Spleen (tissue), 11 donors: ENCODE measurements at regions not wholly inside any gene's neighbourhood (a gene's known extent, or its start where the extent isn't known, plus 50 kb on each side); places are given as distances from the start of the nearest gene placed in this dataset.

Source experiments
- DNase-seq: peaks from one replicate; pipeline ENCODE4 v3.0.0-alpha.2; 2020
- H3K27ac ChIP-seq, 8 donors: fragments of 200-600 bp; sonication (generic) in 7 of 8; 1 replicate in 4 of 8; 2 replicates in 4 of 8; pipeline versions ENCODE4 v1.5.0 to v1.8.0; 2016 to 2021; ENCODE audit warnings: inconsistent platforms in 4 of 8, mild to moderate bottlenecking in 4 of 8, moderate library complexity in 1 of 8
- H3K27me3 ChIP-seq, 7 donors: fragments of 200-600 bp; sonication (generic) in 6 of 7; replicated peaks in 1 of 7; 1 replicate in 4 of 7; 2 replicates in 3 of 7; pipeline versions ENCODE4 v1.5.0 to v1.8.0; 2016 to 2021; ENCODE audit warnings: inconsistent platforms in 3 of 7, mild to moderate bottlenecking in 1 of 7
- H3K36me3 ChIP-seq, 6 donors: fragments of 200-600 bp; sonication (generic) in 5 of 6; 1 replicate in 4 of 6; 2 replicates in 2 of 6; pipeline versions ENCODE4 v1.5.0 to v1.8.0; 2016 to 2021; ENCODE audit warnings: inconsistent platforms in 2 of 6
- H3K4me1 ChIP-seq, 6 donors: fragments of 200-600 bp; sonication (generic) in 5 of 6; 1 replicate in 3 of 6; 2 replicates in 3 of 6; pipeline versions ENCODE4 v1.5.0 to v1.8.0; 2016 to 2021; ENCODE audit warnings: inconsistent platforms in 3 of 6
- H3K4me3 ChIP-seq, 8 donors: fragments of 200-600 bp; sonication (generic) in 7 of 8; 1 replicate in 4 of 8; 2 replicates in 4 of 8; pipeline versions ENCODE4 v1.5.0 to v1.8.0; 2016 to 2021; ENCODE audit warnings: inconsistent platforms in 4 of 8, mild to moderate bottlenecking in 4 of 8, moderate library complexity in 2 of 8
- H3K9me3 ChIP-seq, 8 donors: fragments of 200-600 bp; sonication (generic) in 7 of 8; 1 replicate in 4 of 8; 2 replicates in 4 of 8; pipeline versions ENCODE4 v1.5.0 to v1.8.0; 2016 to 2021; ENCODE audit warnings: inconsistent platforms in 4 of 8
- POLR2A ChIP-seq, 3 donors: fragments of 450-650 bp; IDR thresholded peaks; one replicate each; pipeline ENCODE4 v1.5.1; 2017; ENCODE audit warnings: antibody characterized with exemption in 3 of 3, mild to moderate bottlenecking in 1 of 3
- POLR2AphosphoS5 ChIP-seq, 3 donors: sonication (generic); formaldehyde crosslinking; IDR thresholded peaks; one replicate each; pipeline ENCODE4 v1.5.1; 2017; ENCODE audit warnings: antibody characterized with exemption in 3 of 3
- WGBS, 5 donors: extraction: QIAGEN DNeasy Blood & Tissue Kit in 3 of 5; methylation state at CpG; one replicate each; pipeline versions ENCODE4 v1.1.5 to v1.1.7; 2013 to 2018; 5-methylcytosine and 5-hydroxymethylcytosine counted together
- intact Hi-C: fragments of 100-400 bp; cut with DNase I; formaldehyde crosslinking; loops from one replicate; pipeline ENCODE4 v1.15.0; 2023; ENCODE audit warnings: low total_unique reads
- TF ChIP-seq, protein P1 (sequence below), 11 experiments: fragments of 200-600 bp in 7 of 11; fragments of 450-650 bp in 4 of 11; sonication (generic) in 4 of 11; IDR thresholded peaks in 8 of 11; conservative IDR thresholded peaks in 3 of 11; 1 replicate in 7 of 11; 2 replicates in 4 of 11; pipeline versions ENCODE4 v1.4.0 to v1.8.0; 2016 to 2021; ENCODE audit warnings: antibody characterized with exemption in 11 of 11, inconsistent platforms in 4 of 11, mild to moderate bottlenecking in 1 of 11
- donor health status: healthy with polysubstance abuse.
- donor health status: DM: no; HTN: no; CAD: no; lungs with moderate emphysema.
- donor health status: DM: no; HTN: no; CAD: no.
- donor health status: Bipolar disorder and iron deficiency.
- donor health status: healthy.
- donor health status: DM: no; HTN: no; CAD: no.
- donor health status: DM: yes; HTN: yes; CAD: no.

- Histone ChIP-seq H3K27ac (no peak overlapping the region), H3K36me3 (no peaks in the 10 kb centered on the region), H3K4me3 (no peak overlapping the region), H3K27me3 (no peaks in the 10 kb centered on the region), H3K9me3 (no peaks in the 10 kb centered on the region), H3K4me1 (no peaks in the 10 kb centered on the region)
- DNase-seq: no peak
- no peak for TF ChIP-seq POLR2AphosphoS5 (IDR thresholded peaks at IDR 0.05)
- TF ChIP-seq, protein P1, sequence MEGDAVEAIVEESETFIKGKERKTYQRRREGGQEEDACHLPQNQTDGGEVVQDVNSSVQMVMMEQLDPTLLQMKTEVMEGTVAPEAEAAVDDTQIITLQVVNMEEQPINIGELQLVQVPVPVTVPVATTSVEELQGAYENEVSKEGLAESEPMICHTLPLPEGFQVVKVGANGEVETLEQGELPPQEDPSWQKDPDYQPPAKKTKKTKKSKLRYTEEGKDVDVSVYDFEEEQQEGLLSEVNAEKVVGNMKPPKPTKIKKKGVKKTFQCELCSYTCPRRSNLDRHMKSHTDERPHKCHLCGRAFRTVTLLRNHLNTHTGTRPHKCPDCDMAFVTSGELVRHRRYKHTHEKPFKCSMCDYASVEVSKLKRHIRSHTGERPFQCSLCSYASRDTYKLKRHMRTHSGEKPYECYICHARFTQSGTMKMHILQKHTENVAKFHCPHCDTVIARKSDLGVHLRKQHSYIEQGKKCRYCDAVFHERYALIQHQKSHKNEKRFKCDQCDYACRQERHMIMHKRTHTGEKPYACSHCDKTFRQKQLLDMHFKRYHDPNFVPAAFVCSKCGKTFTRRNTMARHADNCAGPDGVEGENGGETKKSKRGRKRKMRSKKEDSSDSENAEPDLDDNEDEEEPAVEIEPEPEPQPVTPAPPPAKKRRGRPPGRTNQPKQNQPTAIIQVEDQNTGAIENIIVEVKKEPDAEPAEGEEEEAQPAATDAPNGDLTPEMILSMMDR (IDR thresholded peaks at IDR 0.05 in 8 of 11, conservative IDR thresholded peaks at IDR 0.05 in 3 of 11): no peak
- TF ChIP-seq POLR2A (IDR thresholded peaks at IDR 0.05): no peak
- intact Hi-C loops: no loop called here
Observed at GRCh38 chr6:50102676-50103075, 52.9 kb upstream of the DEFB112 start.

DNA sequence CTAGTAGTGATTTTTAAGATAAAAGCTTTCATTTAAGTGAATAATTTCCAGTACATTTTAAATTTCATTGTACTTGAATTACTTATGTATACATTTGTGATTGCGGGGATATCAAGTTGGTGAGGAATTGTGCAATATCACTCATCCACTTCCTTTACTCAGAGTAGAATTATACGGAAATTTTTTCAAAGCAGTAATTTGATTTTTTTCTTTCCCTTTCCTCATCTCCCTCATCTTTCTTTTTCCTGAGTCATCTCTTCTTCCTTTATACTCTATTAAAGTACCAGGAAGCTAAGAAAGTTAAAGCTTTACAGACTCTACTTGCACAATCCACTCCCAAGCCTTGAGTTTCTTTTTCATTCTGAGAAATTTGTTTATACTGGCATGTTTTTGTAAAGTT lies 60.9 kb upstream of the DEFB112 start:
- H3K27ac ChIP-seq: no peak overlapping the region
- no peak for DNase-seq
- H3K36me3 ChIP-seq: no peaks in the 10 kb centered on the region
- TF ChIP-seq POLR2AphosphoS5 (IDR thresholded peaks at IDR 0.05) (no peak), POLR2A (IDR thresholded peaks at IDR 0.05) (no peak)
- TF ChIP-seq, protein P1 (IDR thresholded peaks at IDR 0.05 in 8 of 11, conservative IDR thresholded peaks at IDR 0.05 in 3 of 11): no peak
- intact Hi-C loops: no loop called here
- WGBS, 5 donors: 75 to 89% (median 84%) methylated on average over 2 of the region's 2 CpGs
- no peak overlapping the region for H3K4me3 ChIP-seq
- H3K4me1 ChIP-seq: no peaks in the 10 kb centered on the region
- H3K27me3 ChIP-seq: no peaks in the 10 kb centered on the region
- no peaks in the 10 kb centered on the region for H3K9me3 ChIP-seq

DNA sequence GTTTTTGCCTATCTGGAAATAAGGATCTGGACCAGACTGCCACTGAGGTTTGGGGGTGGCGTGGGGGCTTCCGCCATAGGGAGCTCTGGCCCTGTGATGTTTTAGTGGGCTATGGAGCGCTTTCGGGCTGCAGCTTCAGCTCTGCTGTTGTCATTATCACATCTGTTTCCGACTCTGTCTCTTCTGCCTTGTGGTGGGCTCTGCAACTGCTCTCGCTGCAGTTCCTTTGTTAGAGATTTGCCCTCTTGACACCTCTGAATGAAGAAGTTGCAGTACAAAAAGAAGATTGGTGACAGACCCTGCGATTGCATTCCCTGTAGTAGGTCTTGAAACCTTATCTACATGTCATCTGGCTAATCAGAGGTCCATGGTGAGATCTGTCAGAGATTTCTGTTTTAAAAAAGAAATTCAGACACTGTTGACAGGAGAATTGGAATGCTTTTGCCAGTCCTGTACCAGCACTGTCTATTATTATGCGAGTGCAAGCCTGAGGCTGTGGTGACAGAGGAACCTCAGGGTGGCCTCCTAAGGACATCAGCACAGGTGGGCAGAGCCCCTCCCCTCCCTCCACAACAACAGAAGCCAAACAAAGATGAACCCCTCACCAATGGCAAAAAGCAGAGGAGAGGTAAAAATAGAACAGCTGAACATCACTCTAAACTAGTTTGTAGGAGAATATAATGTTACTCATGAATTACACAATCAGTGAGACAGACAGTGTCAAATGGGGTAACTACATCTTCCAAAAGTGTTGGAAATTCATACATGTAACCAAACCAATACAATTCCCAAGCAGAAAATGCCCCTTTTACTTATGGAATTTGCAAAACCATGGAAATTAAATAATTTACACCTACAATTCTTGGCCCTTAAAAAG lies 63.5 kb upstream of the DEFB112 start:
- no peaks in the 10 kb centered on the region for H3K9me3 ChIP-seq
- TF ChIP-seq POLR2AphosphoS5 (IDR thresholded peaks at IDR 0.05) (no peak), POLR2A (IDR thresholded peaks at IDR 0.05) (no peak)
- TF ChIP-seq, protein P1 (IDR thresholded peaks at IDR 0.05 in 8 of 11, conservative IDR thresholded peaks at IDR 0.05 in 3 of 11): no peak
- H3K36me3 ChIP-seq: no peaks in the 10 kb centered on the region
- intact Hi-C loops: no loop called here
- no peaks in the 10 kb centered on the region for H3K4me1 ChIP-seq
- no peak for DNase-seq
- no peak overlapping the region for H3K4me3 ChIP-seq
- no peak overlapping the region for H3K27ac ChIP-seq
- H3K27me3 ChIP-seq: no peaks in the 10 kb centered on the region
- 59 to 68% (median 65%) methylated on average over 8 of the region's 8 CpGs for WGBS, 5 donors

DNA sequence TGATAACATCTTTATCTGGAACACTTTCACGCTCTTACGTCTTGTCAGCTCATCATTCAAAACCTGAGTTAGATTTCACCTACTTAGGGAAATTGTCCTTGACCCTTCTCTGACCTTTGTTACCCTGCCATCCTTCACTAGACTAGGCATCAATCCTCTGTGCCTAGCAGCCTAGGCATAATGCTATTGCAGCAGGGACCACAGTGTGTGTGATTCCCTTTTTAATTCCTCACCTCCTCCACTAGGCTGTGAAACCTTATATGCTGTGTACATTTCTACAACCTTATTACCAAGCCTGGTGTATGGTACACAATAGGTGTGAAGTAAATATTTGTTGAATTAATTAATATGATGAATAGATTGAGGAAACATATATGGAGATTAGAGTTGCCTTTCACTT lies 66.7 kb upstream of the DEFB112 start:
- intact Hi-C loops: no loop called here
- Histone ChIP-seq H3K4me3 (no peak overlapping the region), H3K27me3 (no peaks in the 10 kb centered on the region), H3K36me3 (no peaks in the 10 kb centered on the region), H3K4me1 (no peaks in the 10 kb centered on the region), H3K27ac (no peak overlapping the region), H3K9me3 (no peaks in the 10 kb centered on the region)
- no peak for DNase-seq
- WGBS, 5 donors: 42 to 80% (median 62%) methylated on average over 2 of the region's 2 CpGs
- TF ChIP-seq POLR2AphosphoS5 (IDR thresholded peaks at IDR 0.05) (no peak), POLR2A (IDR thresholded peaks at IDR 0.05) (no peak)
- TF ChIP-seq, protein P1 (IDR thresholded peaks at IDR 0.05 in 8 of 11, conservative IDR thresholded peaks at IDR 0.05 in 3 of 11): no peak
